Lower leg skin (tissue), 3 donors: ENCODE measurements at regions not wholly inside any gene's neighbourhood (a gene's known extent, or its start where the extent isn't known, plus 50 kb on each side); places are given as distances from the start of the nearest gene placed in this dataset.

Experiments
- POLR2A ChIP-seq, 2 donors: fragments of 450-650 bp; IDR thresholded peaks; one replicate each; pipeline ENCODE4 v1.6.1; 2016 to 2017; ENCODE audit warnings: antibody characterized with exemption in 2 of 2, mild to moderate bottlenecking in 1 of 2, moderate library complexity in 1 of 2
- TF ChIP-seq, protein P1 (sequence below), 3 donors: fragments of 450-650 bp; IDR thresholded peaks; one replicate each; pipeline ENCODE4 v1.5.1; 2016; ENCODE audit warnings: antibody characterized with exemption in 3 of 3, mild to moderate bottlenecking in 3 of 3, moderate library complexity in 2 of 3

GRCh38 chr4:183828839-183829238 is 76.3 kb upstream of the STOX2 start:
- TF ChIP-seq, protein P1, sequence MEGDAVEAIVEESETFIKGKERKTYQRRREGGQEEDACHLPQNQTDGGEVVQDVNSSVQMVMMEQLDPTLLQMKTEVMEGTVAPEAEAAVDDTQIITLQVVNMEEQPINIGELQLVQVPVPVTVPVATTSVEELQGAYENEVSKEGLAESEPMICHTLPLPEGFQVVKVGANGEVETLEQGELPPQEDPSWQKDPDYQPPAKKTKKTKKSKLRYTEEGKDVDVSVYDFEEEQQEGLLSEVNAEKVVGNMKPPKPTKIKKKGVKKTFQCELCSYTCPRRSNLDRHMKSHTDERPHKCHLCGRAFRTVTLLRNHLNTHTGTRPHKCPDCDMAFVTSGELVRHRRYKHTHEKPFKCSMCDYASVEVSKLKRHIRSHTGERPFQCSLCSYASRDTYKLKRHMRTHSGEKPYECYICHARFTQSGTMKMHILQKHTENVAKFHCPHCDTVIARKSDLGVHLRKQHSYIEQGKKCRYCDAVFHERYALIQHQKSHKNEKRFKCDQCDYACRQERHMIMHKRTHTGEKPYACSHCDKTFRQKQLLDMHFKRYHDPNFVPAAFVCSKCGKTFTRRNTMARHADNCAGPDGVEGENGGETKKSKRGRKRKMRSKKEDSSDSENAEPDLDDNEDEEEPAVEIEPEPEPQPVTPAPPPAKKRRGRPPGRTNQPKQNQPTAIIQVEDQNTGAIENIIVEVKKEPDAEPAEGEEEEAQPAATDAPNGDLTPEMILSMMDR (IDR thresholded peaks at IDR 0.05), result no peak
- TF ChIP-seq POLR2A (IDR thresholded peaks at IDR 0.05), result no peak
